ENCODE measurements at regions not wholly inside any gene's neighbourhood (a gene's known extent, or its start where the extent isn't known, plus 50 kb on each side); places are given as distances from the start of the nearest gene placed in this dataset.

- H3K4me3 ChIP-seq (ENCODE audit: low read depth, low read length): no peak overlapping the region
- no peak for TF ChIP-seq CTCF (IDR thresholded peaks at IDR 0.05; ENCODE audit: insufficient read depth, low read length, severe bottlenecking)
- H3K36me3 ChIP-seq (ENCODE audit: control insufficient read depth, insufficient read depth, low read length): no peaks in the 10 kb centered on the region
- DNase-seq (ENCODE audit: low read depth) (no peak), FAIRE-seq (no peak)
- peaks cover 2% of the 10 kb centered on the region for H3K27me3 ChIP-seq (ENCODE audit: control insufficient read depth, insufficient read depth, low read length)
These were observed 144.5 kb upstream of the MCHR2 start for GRCh38 chr6:100138346-100139022.

GRCh38 chr6:100137759-100138158 lies 143.7 kb upstream of the MCHR2 start:
- no peak for TF ChIP-seq CTCF (IDR thresholded peaks at IDR 0.05; ENCODE audit: insufficient read depth, low read length, severe bottlenecking)
- no peak for DNase-seq (ENCODE audit: low read depth)
- H3K4me3 ChIP-seq (ENCODE audit: low read depth, low read length): no peak overlapping the region
- no peak for FAIRE-seq
- peaks cover 2% of the 10 kb centered on the region for H3K27me3 ChIP-seq (ENCODE audit: control insufficient read depth, insufficient read depth, low read length)
- no peaks in the 10 kb centered on the region for H3K36me3 ChIP-seq (ENCODE audit: control insufficient read depth, insufficient read depth, low read length)

- Histone ChIP-seq H3K4me3 (ENCODE audit: low read depth, low read length) (no peak overlapping the region), H3K27me3 (ENCODE audit: control insufficient read depth, insufficient read depth, low read length) (peaks cover 8% of the 10 kb centered on the region), H3K36me3 (ENCODE audit: control insufficient read depth, insufficient read depth, low read length) (no peaks in the 10 kb centered on the region)
- FAIRE-seq (no peak), DNase-seq (ENCODE audit: low read depth) (no peak)
- no peak for TF ChIP-seq CTCF (IDR thresholded peaks at IDR 0.05; ENCODE audit: insufficient read depth, low read length, severe bottlenecking)
These were observed 142.6 kb upstream of the MCHR2 start for GRCh38 chr6:100136590-100136989.

- no peak for FAIRE-seq
These were observed 142.0 kb upstream of the MCHR2 start for GRCh38 chr6:100135977-100136376.

GRCh38 chr6:100134703-100135102 lies 140.7 kb upstream of the MCHR2 start:
- FAIRE-seq (no peak), DNase-seq (ENCODE audit: low read depth) (peak; percentile 30)
- Histone ChIP-seq H3K27me3 (ENCODE audit: control insufficient read depth, insufficient read depth, low read length) (peaks cover 8% of the 10 kb centered on the region), H3K36me3 (ENCODE audit: control insufficient read depth, insufficient read depth, low read length) (no peaks in the 10 kb centered on the region), H3K4me3 (ENCODE audit: low read depth, low read length) (no peak overlapping the region)
- no peak for TF ChIP-seq CTCF (IDR thresholded peaks at IDR 0.05; ENCODE audit: insufficient read depth, low read length, severe bottlenecking)

More at GRCh38 chr6:100135977-100136376, 142.0 kb upstream of the MCHR2 start:
- Histone ChIP-seq H3K27me3 (ENCODE audit: control insufficient read depth, insufficient read depth, low read length) (peaks cover 8% of the 10 kb centered on the region), H3K4me3 (ENCODE audit: low read depth, low read length) (no peak overlapping the region), H3K36me3 (ENCODE audit: control insufficient read depth, insufficient read depth, low read length) (no peaks in the 10 kb centered on the region)
- no peak for DNase-seq (ENCODE audit: low read depth)
- TF ChIP-seq CTCF (IDR thresholded peaks at IDR 0.05; ENCODE audit: insufficient read depth, low read length, severe bottlenecking): no peak

GRCh38 chr6:100134297-100134696 lies 140.3 kb upstream of the MCHR2 start:
- FAIRE-seq: no peak

More at GRCh38 chr6:100134297-100134696, 140.3 kb upstream of the MCHR2 start:
- no peak for DNase-seq (ENCODE audit: low read depth)
- Histone ChIP-seq H3K36me3 (ENCODE audit: control insufficient read depth, insufficient read depth, low read length) (no peaks in the 10 kb centered on the region), H3K4me3 (ENCODE audit: low read depth, low read length) (no peak overlapping the region), H3K27me3 (ENCODE audit: control insufficient read depth, insufficient read depth, low read length) (peaks cover 8% of the 10 kb centered on the region)
- TF ChIP-seq CTCF (IDR thresholded peaks at IDR 0.05; ENCODE audit: insufficient read depth, low read length, severe bottlenecking): no peak

All from bronchial epithelial cell (primary cell).